HFF-Myc (cell line): ENCODE measurements at regions not wholly inside any gene's neighbourhood (a gene's known extent, or its start where the extent isn't known, plus 50 kb on each side); places are given as distances from the start of the nearest gene placed in this dataset.

Source experiments
- DNase-seq: peaks from one replicate; pipeline ENCODE4 v3.0.0-alpha.2; 2011; ENCODE audit warnings: low read depth; ENCODE audit errors: extremely low read depth
- H3K4me3 ChIP-seq: replicated peaks from 2 replicates; pipeline ENCODE4 v1.5.1; 2011; ENCODE audit warnings: low read depth, mild to moderate bottlenecking, control low read depth, low read length
- CTCF ChIP-seq: IDR thresholded peaks from 2 replicates; pipeline ENCODE4 v1.5.1; 2012; ENCODE audit warnings: mild to moderate bottlenecking, low read depth, low read length, control low read depth; ENCODE audit errors: missing control alignments

- no peak overlapping the region for H3K4me3 ChIP-seq
- TF ChIP-seq CTCF, result no peak
- no peak for DNase-seq
Measured at GRCh38 chr9:78663369-78663768, 366.4 kb downstream of the PSAT1 start.

GRCh38 chr9:78664370-78664769 is 367.4 kb downstream of the PSAT1 start:
- TF ChIP-seq CTCF, result no peak
- no peak for DNase-seq
- H3K4me3 ChIP-seq, result no peak overlapping the region

- no peak for TF ChIP-seq CTCF
- no peak for DNase-seq
- H3K4me3 ChIP-seq, result no peak overlapping the region
Measured at GRCh38 chr9:78666818-78667414, 370.0 kb downstream of the PSAT1 start.

GRCh38 chr9:78668148-78668832 is 371.4 kb downstream of the PSAT1 start:
- no peak for DNase-seq
- H3K4me3 ChIP-seq, result no peak overlapping the region
- no peak for TF ChIP-seq CTCF

GRCh38 chr9:78669591-78669990 is 372.7 kb downstream of the PSAT1 start:
- DNase-seq, result no peak
- no peak overlapping the region for H3K4me3 ChIP-seq
- no peak for TF ChIP-seq CTCF

GRCh38 chr9:78671785-78672184 is 374.9 kb downstream of the PSAT1 start:
- TF ChIP-seq CTCF, result no peak
- DNase-seq, result no peak
- no peak overlapping the region for H3K4me3 ChIP-seq

GRCh38 chr9:78674874-78675273 is 377.9 kb downstream of the PSAT1 start:
- no peak for DNase-seq
- H3K4me3 ChIP-seq, result no peak overlapping the region
- TF ChIP-seq CTCF, result no peak
